IMR-90 (cell line): ENCODE measurements at regions not wholly inside any gene's neighbourhood (a gene's known extent, or its start where the extent isn't known, plus 50 kb on each side); places are given as distances from the start of the nearest gene placed in this dataset.

Experiments
- ATAC-seq: fragments of 200-7000 bp; cut with Tn5 transposase; 2 replicates; pipeline ENCODE4 v1.9.1; 2020; ENCODE audit warnings: low read depth, mild to moderate bottlenecking, moderate library complexity
- BruUV-seq: library from RNA; stranded (reverse); fragments of 400-500 nt; replicated peaks from 2 replicates; lab custom pipeline; 2021; lab: Mats Ljungman, UMichigan
- CTCF ChIA-PET: fragments of 300-600 bp; formaldehyde crosslinking; extraction: SDS; loops from one replicate; lab custom pipeline; 2021; ENCODE audit warnings: antibody characterized with exemption; lab: Yijun Ruan, JAX
- POLR2A ChIA-PET: fragments of 300-600 bp; sonication (Branson Sonifier 250); formaldehyde crosslinking; loops from one replicate; lab custom pipeline; 2022; ENCODE audit warnings: antibody characterized with exemption; ENCODE audit not compliant: unreplicated experiment; lab: Charles Lee
- DNase-seq: peaks from one replicate; pipeline ENCODE4 v3.0.0; 2013
- H2AFZ ChIP-seq: replicated peaks from 2 replicates; pipeline ENCODE3; 2013; ENCODE audit warnings: low read length, mild to moderate bottlenecking; ENCODE audit not compliant: poor library complexity
- H2AK5ac ChIP-seq: 2 replicates; pipeline ENCODE4 v1.6.1; 2013; ENCODE audit warnings: low read depth, low read length, inconsistent platforms
- H2AK9ac ChIP-seq: replicated peaks from 2 replicates; pipeline ENCODE3; 2013; ENCODE audit warnings: mild to moderate bottlenecking, low read depth, low read length, moderate library complexity; ENCODE audit not compliant: poor library complexity
- H2BK120ac ChIP-seq: 2 replicates; pipeline ENCODE4 v1.6.1; 2013; ENCODE audit warnings: low read depth, low read length, inconsistent platforms
- H2BK15ac ChIP-seq: 3 replicates; pipeline ENCODE4 v1.6.1; 2013; ENCODE audit warnings: low read depth, low read length, inconsistent platforms
- H2BK20ac ChIP-seq: 2 replicates; pipeline ENCODE4 v1.6.1; 2013; ENCODE audit warnings: low read depth, mild to moderate bottlenecking, inconsistent platforms, low read length, moderate library complexity
- H2BK5ac ChIP-seq: 2 replicates; pipeline ENCODE4 v1.6.1; 2013; ENCODE audit warnings: mild to moderate bottlenecking, low read depth, low read length, inconsistent platforms; ENCODE audit not compliant: poor library complexity, severe bottlenecking
- H3K14ac ChIP-seq: replicated peaks from 2 replicates; pipeline ENCODE4 v1.6.1; 2013; ENCODE audit warnings: low read depth, low read length, inconsistent platforms
- H3K18ac ChIP-seq: 2 replicates; pipeline ENCODE4 v1.6.1; 2013; ENCODE audit warnings: low read depth, low read length, control low read depth
- H3K23ac ChIP-seq: 2 replicates; pipeline ENCODE4 v1.6.1; 2013; ENCODE audit warnings: low read depth, low read length, inconsistent platforms
- H3K27ac ChIP-seq: 2 replicates; pipeline ENCODE4 v1.5.1; 2013; ENCODE audit warnings: mild to moderate bottlenecking, control low read depth, low read length; ENCODE audit not compliant: insufficient read depth
- H3K27me3 ChIP-seq: 2 replicates; pipeline ENCODE4 v1.6.1; 2013; ENCODE audit warnings: low read length; ENCODE audit not compliant: control insufficient read depth, insufficient read depth
- H3K36me3 ChIP-seq: 2 replicates; pipeline ENCODE4 v1.6.1; 2013; ENCODE audit warnings: low read length, mixed read lengths; ENCODE audit not compliant: control insufficient read depth, insufficient read depth
- H3K4ac ChIP-seq: 2 replicates; pipeline ENCODE4 v1.6.1; 2013; ENCODE audit warnings: low read depth, low read length, inconsistent platforms
- H3K4me1 ChIP-seq: 2 replicates; pipeline ENCODE4 v1.6.1; 2013; ENCODE audit warnings: low read length, mixed read lengths; ENCODE audit not compliant: control insufficient read depth, insufficient read depth
- H3K4me2 ChIP-seq: 2 replicates; pipeline ENCODE4 v1.6.1; 2013; ENCODE audit warnings: low read depth, mild to moderate bottlenecking, control low read depth, low read length, moderate library complexity
- H3K4me3 ChIP-seq: 2 replicates; pipeline ENCODE4 v1.5.1; 2013; ENCODE audit warnings: low read depth, mild to moderate bottlenecking, control low read depth, low read length, moderate library complexity; ENCODE audit not compliant: insufficient read depth
- H3K56ac ChIP-seq: 2 replicates; pipeline ENCODE4 v1.6.1; 2013; ENCODE audit warnings: low read length, inconsistent platforms; ENCODE audit not compliant: insufficient read depth; ENCODE audit errors: extremely low read depth
- H3K79me1 ChIP-seq, 2 experiments: 2 replicates each; pipeline ENCODE4 v1.6.1; 2013; ENCODE audit warnings: low read length in 2 of 2, inconsistent platforms in 1 of 2, low read depth in 1 of 2
- H3K9ac ChIP-seq: 2 replicates; pipeline ENCODE4 v1.6.1; 2013; ENCODE audit warnings: low read depth, low read length, control low read depth
- H3K9me1 ChIP-seq: 2 replicates; pipeline ENCODE4 v1.6.1; 2013; ENCODE audit warnings: low read length, inconsistent platforms; ENCODE audit not compliant: insufficient read depth
- H3K9me3 ChIP-seq: 2 replicates; pipeline ENCODE4 v1.6.1; 2013; ENCODE audit warnings: low read length; ENCODE audit not compliant: control insufficient read depth, insufficient read depth
- H4K20me1 ChIP-seq: 2 replicates; pipeline ENCODE4 v1.6.1; 2013; ENCODE audit warnings: low read length, inconsistent platforms; ENCODE audit not compliant: insufficient read depth
- H4K5ac ChIP-seq: 2 replicates; pipeline ENCODE4 v1.6.1; 2013; ENCODE audit warnings: mild to moderate bottlenecking, low read depth, low read length, control low read depth
- H4K8ac ChIP-seq, 2 experiments: 2 replicates each; pipeline ENCODE4 v1.6.1; 2013; ENCODE audit warnings: low read depth in 2 of 2, low read length in 2 of 2, control low read depth in 1 of 2, inconsistent platforms in 1 of 2
- H4K91ac ChIP-seq: 2 replicates; pipeline ENCODE4 v1.6.1; 2013; ENCODE audit warnings: low read depth, low read length, inconsistent platforms; ENCODE audit not compliant: insufficient read depth
- CEBPB ChIP-seq: IDR thresholded peaks from 2 replicates; pipeline ENCODE4 v1.6.1; 2012; ENCODE audit warnings: low read depth, low read length, improper control_type of control experiment
- ELK1 ChIP-seq: fragments of 150-350 bp; IDR thresholded peaks from 2 replicates; pipeline ENCODE4 v1.6.1; 2016; ENCODE audit warnings: low read depth, mild to moderate bottlenecking, low read length, moderate library complexity, borderline replicate concordance
- MAFK ChIP-seq: IDR thresholded peaks from 2 replicates; pipeline ENCODE4 v1.6.1; 2012; ENCODE audit warnings: low read depth, low read length, improper control_type of control experiment
- RAD21 ChIP-seq: IDR thresholded peaks from 2 replicates; pipeline ENCODE4 v1.6.1; 2012; ENCODE audit warnings: low read length, improper control_type of control experiment
- WGBS, 2 experiments: methylation state at CpG; one replicate each; pipeline versions ENCODE4 v1.1.5 to v1.1.7; 2013; ENCODE audit warnings: missing lambda C conversion rate in 2 of 2; ENCODE audit not compliant: insufficient read length in 1 of 2; ENCODE audit errors: extremely low coverage in 2 of 2; 5-methylcytosine and 5-hydroxymethylcytosine counted together
- dilution Hi-C: fragments of 300-500 bp; cut with HindIII; formaldehyde crosslinking; loops from one replicate; pipeline ENCODE4 v1.14.3; 2018; ENCODE audit warnings: low sequenced_read_pairs; ENCODE audit not compliant: unreplicated experiment
- in situ Hi-C: fragments of 300-500 bp; cut with MboI; formaldehyde crosslinking; loops from 3 replicates; pipeline ENCODE4 v1.14.3; 2019; ENCODE audit warnings: low sequenced_read_pairs, inconsistent platforms, mixed read lengths
- intact Hi-C: fragments of 100-400 bp; cut with micrococcal nuclease; formaldehyde crosslinking; loops from 2 replicates; pipeline ENCODE4 v1.10.0; 2022
- TF ChIP-seq, protein P1 (sequence below): fragments of 150-350 bp; IDR thresholded peaks from 2 replicates; pipeline ENCODE4 v1.6.1; 2017; ENCODE audit warnings: mild to moderate bottlenecking, antibody characterized with exemption, low read length, low read depth

- peak overlapping the region; percentile 43; the same call in 1 of the 3 replicates for H2BK15ac ChIP-seq
- H4K20me1 ChIP-seq = no peaks in the 10 kb centered on the region
- no peaks in the 10 kb centered on the region for H3K9me3 ChIP-seq
- H3K4me1 ChIP-seq = peaks cover 6% of the 10 kb centered on the region
- H3K27me3 ChIP-seq = no peaks in the 10 kb centered on the region
- peak; percentile 80 for ATAC-seq
- intact Hi-C loops = no loop called here
- dilution Hi-C loops = no loop called here
- ChIA-PET POLR2A (no interaction called here), CTCF (interaction anchor here (0.7 kb wide), 1 partner anchor 49 kb away, joined by 3 read pairs; no protein-coding TSS in a partner anchor)
- H2AK5ac ChIP-seq = peak overlapping the region; percentile 5; the same call in 1 of the 2 replicates
- no peaks in the 10 kb centered on the region for H3K79me1 ChIP-seq
- BruUV-seq = no TSS peak
- H3K36me3 ChIP-seq = no peaks in the 10 kb centered on the region
- no peak overlapping the region; the same call in 1 of the 2 replicates for H3K9ac ChIP-seq
- peak overlapping the region; percentile 92 for H4K5ac ChIP-seq
- H2BK5ac ChIP-seq = peak overlapping the region; percentile 95
- H3K4me2 ChIP-seq = peak overlapping the region; percentile 42; the same call in 1 of the 2 replicates
- peaks cover 6% of the 10 kb centered on the region for H3K9me1 ChIP-seq
- in situ Hi-C loops = no loop called here
- H3K4me3 ChIP-seq = no peak overlapping the region
- WGBS, 2 experiments = 71 to 100% methylated on average over 3 to 5 of the region's 19 CpGs
- H3K18ac ChIP-seq = peak overlapping the region; percentile 93
- peak overlapping the region; percentile 82 for H3K4ac ChIP-seq
- 0 out of 2 replicates have a peak overlapping the region, but pooled peaks have one; percentile 10 for H3K23ac ChIP-seq
- TF ChIP-seq, protein P1, sequence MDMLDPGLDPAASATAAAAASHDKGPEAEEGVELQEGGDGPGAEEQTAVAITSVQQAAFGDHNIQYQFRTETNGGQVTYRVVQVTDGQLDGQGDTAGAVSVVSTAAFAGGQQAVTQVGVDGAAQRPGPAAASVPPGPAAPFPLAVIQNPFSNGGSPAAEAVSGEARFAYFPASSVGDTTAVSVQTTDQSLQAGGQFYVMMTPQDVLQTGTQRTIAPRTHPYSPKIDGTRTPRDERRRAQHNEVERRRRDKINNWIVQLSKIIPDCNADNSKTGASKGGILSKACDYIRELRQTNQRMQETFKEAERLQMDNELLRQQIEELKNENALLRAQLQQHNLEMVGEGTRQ = no peak
- no peak for TF ChIP-seq RAD21
- TF ChIP-seq CEBPB = no peak
- TF ChIP-seq ELK1 = no peak
- TF ChIP-seq MAFK = peak; percentile 37; the same call in 1 of the 2 replicates
- H2BK120ac ChIP-seq = peak overlapping the region; percentile 79
- peak overlapping the region; percentile 54 for H4K91ac ChIP-seq
- H2BK20ac ChIP-seq = peak overlapping the region; percentile 71
- H2AK9ac ChIP-seq = peak overlapping the region; percentile 4
- DNase-seq = peak; percentile 50
- peak overlapping the region; percentile 28 to 57; a peak in 3 of 4 replicates for H4K8ac ChIP-seq
- no peak overlapping the region; the same call in none of the 2 replicates for H3K14ac ChIP-seq
- peak overlapping the region; percentile 74 for H2AFZ ChIP-seq
- H3K56ac ChIP-seq = peak overlapping the region; percentile 25; the same call in 1 of the 2 replicates
- peak overlapping the region; percentile 74 for H3K27ac ChIP-seq
Observed at GRCh38 chrX:20362268-20363267, 95.9 kb upstream of the RPS6KA3 start.
